NT2/D1 (cell line): ENCODE measurements at regions not wholly inside any gene's neighbourhood (a gene's known extent, or its start where the extent isn't known, plus 50 kb on each side); places are given as distances from the start of the nearest gene placed in this dataset.

Source experiments
- SUZ12 ChIP-seq: IDR thresholded peaks from 2 replicates; pipeline ENCODE4 v1.6.1; 2011; ENCODE audit not compliant: insufficient read length, insufficient read depth; ENCODE audit errors: extremely low read depth
- YY1 ChIP-seq: IDR thresholded peaks from 2 replicates; pipeline ENCODE4 v1.6.1; 2011; ENCODE audit not compliant: insufficient read length, insufficient read depth
- ZNF274 ChIP-seq: IDR thresholded peaks from 2 replicates; pipeline ENCODE4 v1.6.1; 2011; ENCODE audit warnings: mild to moderate bottlenecking, low read depth, low read length

DNA sequence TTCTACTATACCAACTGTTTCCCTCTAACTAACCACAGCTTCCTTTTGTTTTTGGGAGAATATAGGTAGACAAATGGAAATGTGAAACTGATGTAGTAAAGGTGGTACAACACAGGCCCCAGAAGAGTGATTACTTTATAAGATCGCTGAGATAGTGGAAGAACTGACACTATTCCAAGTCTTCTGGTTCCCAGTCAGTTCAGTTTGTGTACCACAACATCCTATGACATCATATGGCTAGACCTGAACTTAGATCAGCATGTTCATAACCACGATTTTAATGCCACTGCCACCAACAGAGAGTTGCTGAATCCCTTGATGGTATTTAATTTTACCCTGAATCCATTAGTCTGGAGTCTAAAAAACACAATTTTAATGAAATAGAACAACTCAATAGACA is 328.9 kb downstream of the GPD2 start:
- TF ChIP-seq ZNF274 (no peak), SUZ12 (no peak), YY1 (no peak)
